ENCODE measurements at regions not wholly inside any gene's neighbourhood (a gene's known extent, or its start where the extent isn't known, plus 50 kb on each side); places are given as distances from the start of the nearest gene placed in this dataset.

- TF ChIP-seq CTCF (conservative IDR thresholded peaks at IDR 0.05; ENCODE audit: low read depth in 2 of 2): no peak
- TF ChIP-seq ZNF114 (CRISPR knock-in tag; IDR thresholded peaks at IDR 0.05): no peak
- TF ChIP-seq NANOG (IDR thresholded peaks at IDR 0.05; ENCODE audit: borderline replicate concordance): no peak
- TF ChIP-seq STAT1 (IDR thresholded peaks at IDR 0.05; ENCODE audit: unreplicated experiment): no peak
- TF ChIP-seq CREB1 (CRISPR knock-in tag; IDR thresholded peaks at IDR 0.05; ENCODE audit: low read depth): no peak
- no peak for TF ChIP-seq EZH2phosphoT487 (IDR thresholded peaks at IDR 0.05; ENCODE audit: unreplicated experiment)
- no peak for TF ChIP-seq POLR2AphosphoS5 (IDR thresholded peaks at IDR 0.05; ENCODE audit: low read depth)
Observed at GRCh38 chr4:154067786-154068185, 278.9 kb upstream of the SFRP2 start (continued).

DNA sequence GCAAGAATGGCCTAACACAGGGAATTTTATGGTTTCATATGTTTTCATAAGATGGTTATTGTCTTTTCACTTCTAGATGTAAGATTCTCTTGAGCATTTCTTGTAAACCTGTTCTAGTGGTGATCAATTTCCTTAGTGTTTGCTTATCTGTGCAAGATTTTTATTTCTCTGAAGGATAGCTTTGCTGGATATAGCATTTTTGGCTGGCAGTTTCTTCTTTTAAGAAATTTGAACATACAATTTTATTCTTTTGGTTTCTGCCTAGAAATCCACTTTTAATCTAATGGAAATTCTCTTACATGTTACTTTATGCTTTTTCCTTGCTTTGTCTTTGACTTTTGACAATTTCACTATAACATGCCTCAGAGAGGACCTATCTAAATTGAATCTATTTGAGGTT, 276.5 kb upstream of the SFRP2 start:
- no peaks in the 10 kb centered on the region for H3K27me3 ChIP-seq (ENCODE audit: insufficient read depth)
- no peak overlapping the region for H3K4me3 Mint-ChIP-seq
- H3K9me3 Mint-ChIP-seq: no peaks in the 10 kb centered on the region; the same call in none of the 3 replicates
- peaks cover 8% of the 10 kb centered on the region; the same call in 1 of the 2 replicates for H3K9me2 ChIP-seq (ENCODE audit: insufficient read depth)
- no peaks in the 10 kb centered on the region for H3K79me2 ChIP-seq (replicated peaks; ENCODE audit: insufficient read depth)
- H3F3A ChIP-seq (replicated peaks; ENCODE audit: low read depth): no peaks in the 10 kb centered on the region
- TF ChIP-seq, protein P1, sequence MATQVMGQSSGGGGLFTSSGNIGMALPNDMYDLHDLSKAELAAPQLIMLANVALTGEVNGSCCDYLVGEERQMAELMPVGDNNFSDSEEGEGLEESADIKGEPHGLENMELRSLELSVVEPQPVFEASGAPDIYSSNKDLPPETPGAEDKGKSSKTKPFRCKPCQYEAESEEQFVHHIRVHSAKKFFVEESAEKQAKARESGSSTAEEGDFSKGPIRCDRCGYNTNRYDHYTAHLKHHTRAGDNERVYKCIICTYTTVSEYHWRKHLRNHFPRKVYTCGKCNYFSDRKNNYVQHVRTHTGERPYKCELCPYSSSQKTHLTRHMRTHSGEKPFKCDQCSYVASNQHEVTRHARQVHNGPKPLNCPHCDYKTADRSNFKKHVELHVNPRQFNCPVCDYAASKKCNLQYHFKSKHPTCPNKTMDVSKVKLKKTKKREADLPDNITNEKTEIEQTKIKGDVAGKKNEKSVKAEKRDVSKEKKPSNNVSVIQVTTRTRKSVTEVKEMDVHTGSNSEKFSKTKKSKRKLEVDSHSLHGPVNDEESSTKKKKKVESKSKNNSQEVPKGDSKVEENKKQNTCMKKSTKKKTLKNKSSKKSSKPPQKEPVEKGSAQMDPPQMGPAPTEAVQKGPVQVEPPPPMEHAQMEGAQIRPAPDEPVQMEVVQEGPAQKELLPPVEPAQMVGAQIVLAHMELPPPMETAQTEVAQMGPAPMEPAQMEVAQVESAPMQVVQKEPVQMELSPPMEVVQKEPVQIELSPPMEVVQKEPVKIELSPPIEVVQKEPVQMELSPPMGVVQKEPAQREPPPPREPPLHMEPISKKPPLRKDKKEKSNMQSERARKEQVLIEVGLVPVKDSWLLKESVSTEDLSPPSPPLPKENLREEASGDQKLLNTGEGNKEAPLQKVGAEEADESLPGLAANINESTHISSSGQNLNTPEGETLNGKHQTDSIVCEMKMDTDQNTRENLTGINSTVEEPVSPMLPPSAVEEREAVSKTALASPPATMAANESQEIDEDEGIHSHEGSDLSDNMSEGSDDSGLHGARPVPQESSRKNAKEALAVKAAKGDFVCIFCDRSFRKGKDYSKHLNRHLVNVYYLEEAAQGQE (IDR thresholded peaks at IDR 0.05; ENCODE audit: unreplicated experiment): no peak
- TF ChIP-seq NANOG (IDR thresholded peaks at IDR 0.05; ENCODE audit: borderline replicate concordance) (no peak), POLR2AphosphoS5 (IDR thresholded peaks at IDR 0.05; ENCODE audit: low read depth) (no peak), JUNB (IDR thresholded peaks at IDR 0.05; ENCODE audit: unreplicated experiment) (no peak), ZNF114 (CRISPR knock-in tag; IDR thresholded peaks at IDR 0.05) (no peak), ZNF331 (CRISPR knock-in tag; IDR thresholded peaks at IDR 0.05; ENCODE audit: low read depth) (no peak), EZH2phosphoT487 (IDR thresholded peaks at IDR 0.05; ENCODE audit: unreplicated experiment) (no peak)
- TF ChIP-seq, protein P2, sequence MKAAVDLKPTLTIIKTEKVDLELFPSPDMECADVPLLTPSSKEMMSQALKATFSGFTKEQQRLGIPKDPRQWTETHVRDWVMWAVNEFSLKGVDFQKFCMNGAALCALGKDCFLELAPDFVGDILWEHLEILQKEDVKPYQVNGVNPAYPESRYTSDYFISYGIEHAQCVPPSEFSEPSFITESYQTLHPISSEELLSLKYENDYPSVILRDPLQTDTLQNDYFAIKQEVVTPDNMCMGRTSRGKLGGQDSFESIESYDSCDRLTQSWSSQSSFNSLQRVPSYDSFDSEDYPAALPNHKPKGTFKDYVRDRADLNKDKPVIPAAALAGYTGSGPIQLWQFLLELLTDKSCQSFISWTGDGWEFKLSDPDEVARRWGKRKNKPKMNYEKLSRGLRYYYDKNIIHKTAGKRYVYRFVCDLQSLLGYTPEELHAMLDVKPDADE (IDR thresholded peaks at IDR 0.05): no peak
- no peaks in the 10 kb centered on the region for H4K20me1 ChIP-seq (replicated peaks; ENCODE audit: insufficient read depth)
- DNase-seq (ENCODE audit: low spot score) (no peak), ATAC-seq (no peak)
- H3K36me3 ChIP-seq (ENCODE audit: insufficient read depth): 0 out of 2 replicates have a peak, but pooled peaks cover 4% of the 10 kb centered on the region
- H3K36me3 Mint-ChIP-seq (ENCODE audit: low read depth): peaks cover 24% of the 10 kb centered on the region; the same call in 2 of the 3 replicates
- H2AFZ ChIP-seq: no peak overlapping the region
- H3K4me3 ChIP-seq: no peak overlapping the region
- no peak overlapping the region for H3K4me2 ChIP-seq
- H3K4me1 ChIP-seq (ENCODE audit: insufficient read depth): peaks cover 8% of the 10 kb centered on the region
- no peaks in the 10 kb centered on the region; the same call in 2 of the 3 replicates for H3K4me1 Mint-ChIP-seq
- no peak overlapping the region for H3K27ac Mint-ChIP-seq
- no peaks in the 10 kb centered on the region for H3K27me3 Mint-ChIP-seq (ENCODE audit: insufficient read depth, low read depth, poor library complexity)
- H3K27ac ChIP-seq (ENCODE audit: low read depth): no peak overlapping the region
